ENCODE measurements at regions not wholly inside any gene's neighbourhood (a gene's known extent, or its start where the extent isn't known, plus 50 kb on each side); places are given as distances from the start of the nearest gene placed in this dataset.

DNA sequence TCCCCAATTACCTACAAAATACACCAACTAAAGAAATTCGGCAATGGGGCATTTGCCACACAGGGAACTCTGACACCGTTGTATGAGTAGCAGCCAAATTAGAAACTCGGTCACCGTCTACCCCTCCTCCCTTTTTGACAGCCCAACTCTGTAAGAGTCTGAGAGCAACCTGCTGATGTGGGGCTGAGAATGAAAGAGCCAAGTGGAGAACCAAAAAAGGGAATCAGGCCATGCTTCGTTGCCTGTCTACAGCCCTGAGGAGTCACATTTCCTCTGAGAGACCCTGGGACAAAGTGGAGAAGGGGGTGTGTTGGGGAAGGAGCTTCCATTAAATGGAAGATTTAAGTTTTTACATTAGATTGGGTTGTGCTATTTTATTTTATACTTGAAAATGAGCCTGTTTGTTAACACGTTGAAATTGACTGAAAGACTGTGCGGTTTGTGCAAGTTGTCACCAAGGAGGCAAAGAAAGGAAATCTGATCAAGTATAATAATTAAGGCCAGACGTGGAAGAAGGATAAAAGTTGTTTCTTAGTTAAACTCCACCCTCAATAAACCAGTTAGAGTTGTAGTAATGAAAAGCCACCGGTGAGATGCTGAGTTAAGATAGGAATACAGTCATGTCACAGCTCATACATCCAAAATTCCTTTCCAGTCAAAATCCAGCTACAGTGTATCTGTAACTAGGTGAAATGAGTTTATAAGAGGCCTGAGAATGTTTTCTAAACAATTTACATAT is 131.7 kb upstream of the CREB1 start:
- H3K4me3 ChIP-seq (ENCODE audit: low read depth, low read length): no peak overlapping the region
- TF ChIP-seq, protein P1, sequence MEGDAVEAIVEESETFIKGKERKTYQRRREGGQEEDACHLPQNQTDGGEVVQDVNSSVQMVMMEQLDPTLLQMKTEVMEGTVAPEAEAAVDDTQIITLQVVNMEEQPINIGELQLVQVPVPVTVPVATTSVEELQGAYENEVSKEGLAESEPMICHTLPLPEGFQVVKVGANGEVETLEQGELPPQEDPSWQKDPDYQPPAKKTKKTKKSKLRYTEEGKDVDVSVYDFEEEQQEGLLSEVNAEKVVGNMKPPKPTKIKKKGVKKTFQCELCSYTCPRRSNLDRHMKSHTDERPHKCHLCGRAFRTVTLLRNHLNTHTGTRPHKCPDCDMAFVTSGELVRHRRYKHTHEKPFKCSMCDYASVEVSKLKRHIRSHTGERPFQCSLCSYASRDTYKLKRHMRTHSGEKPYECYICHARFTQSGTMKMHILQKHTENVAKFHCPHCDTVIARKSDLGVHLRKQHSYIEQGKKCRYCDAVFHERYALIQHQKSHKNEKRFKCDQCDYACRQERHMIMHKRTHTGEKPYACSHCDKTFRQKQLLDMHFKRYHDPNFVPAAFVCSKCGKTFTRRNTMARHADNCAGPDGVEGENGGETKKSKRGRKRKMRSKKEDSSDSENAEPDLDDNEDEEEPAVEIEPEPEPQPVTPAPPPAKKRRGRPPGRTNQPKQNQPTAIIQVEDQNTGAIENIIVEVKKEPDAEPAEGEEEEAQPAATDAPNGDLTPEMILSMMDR (conservative IDR thresholded peaks at IDR 0.05; ENCODE audit: low read depth, low read length): no peak
- no peak for DNase-seq (ENCODE audit: low read depth)

DNA sequence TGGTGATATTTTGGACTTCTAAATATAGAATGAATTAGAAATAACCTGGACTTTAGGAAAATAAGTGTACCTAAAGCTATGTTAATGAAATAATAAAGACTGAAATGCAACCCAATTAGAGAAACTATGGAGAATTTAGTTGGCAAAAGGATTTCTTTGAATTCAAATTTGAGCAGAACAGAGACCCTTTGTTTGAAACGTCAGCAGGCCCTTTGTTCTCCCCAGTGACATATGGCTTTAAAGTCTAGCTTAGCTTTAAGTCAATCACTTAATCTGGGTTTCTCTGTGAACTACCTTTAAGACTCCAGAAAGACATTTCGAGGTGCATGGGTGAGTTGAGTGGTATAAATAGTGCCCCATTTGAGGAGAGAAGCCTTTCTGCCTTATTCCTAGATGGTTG is 130.5 kb upstream of the CREB1 start:
- TF ChIP-seq, protein P1 (conservative IDR thresholded peaks at IDR 0.05; ENCODE audit: low read depth, low read length): no peak
- no peak for DNase-seq (ENCODE audit: low read depth)

GRCh38 chr2:207401338-207401737 is 128.4 kb upstream of the CREB1 start:
- no peak for DNase-seq (ENCODE audit: low read depth)
- H3K4me3 ChIP-seq (ENCODE audit: low read depth, low read length): no peak overlapping the region
- TF ChIP-seq, protein P1 (conservative IDR thresholded peaks at IDR 0.05; ENCODE audit: low read depth, low read length): no peak

More for the DNA sequence above, 130.5 kb upstream of the CREB1 start:
- no peak overlapping the region for H3K4me3 ChIP-seq (ENCODE audit: low read depth, low read length)

DNA sequence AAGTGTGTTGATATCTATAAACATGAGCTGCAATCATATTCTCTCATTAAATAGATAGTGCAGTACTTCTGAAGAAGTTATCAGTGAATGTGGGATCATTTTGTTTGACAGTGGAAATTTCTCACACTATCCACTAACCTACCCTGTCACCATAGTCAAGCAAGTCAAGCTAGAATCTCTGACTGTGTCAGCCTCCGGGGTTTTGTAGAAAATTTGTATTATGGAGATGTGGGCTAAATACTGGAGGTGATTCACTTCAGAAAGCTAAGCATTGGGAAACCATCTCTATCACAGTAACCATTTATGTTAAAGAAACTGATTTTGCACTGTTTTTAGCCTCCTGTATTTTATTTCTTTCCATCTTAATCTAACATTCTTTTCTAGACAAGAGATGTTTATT is 126.6 kb upstream of the CREB1 start:
- DNase-seq (ENCODE audit: low read depth): no peak
- H3K4me3 ChIP-seq (ENCODE audit: low read depth, low read length): no peak overlapping the region
- TF ChIP-seq, protein P1 (conservative IDR thresholded peaks at IDR 0.05; ENCODE audit: low read depth, low read length): no peak

GRCh38 chr2:207403950-207404349 is 125.8 kb upstream of the CREB1 start:
- TF ChIP-seq, protein P1 (conservative IDR thresholded peaks at IDR 0.05; ENCODE audit: low read depth, low read length): no peak
- no peak for DNase-seq (ENCODE audit: low read depth)

GRCh38 chr2:207405150-207405549 is 124.6 kb upstream of the CREB1 start:
- H3K4me3 ChIP-seq (ENCODE audit: low read depth, low read length): no peak overlapping the region
- TF ChIP-seq, protein P1 (conservative IDR thresholded peaks at IDR 0.05; ENCODE audit: low read depth, low read length): no peak
- DNase-seq (ENCODE audit: low read depth): no peak

More at GRCh38 chr2:207403950-207404349, 125.8 kb upstream of the CREB1 start:
- no peak overlapping the region for H3K4me3 ChIP-seq (ENCODE audit: low read depth, low read length)
